Kidney epithelial cell (primary cell): ENCODE measurements at regions not wholly inside any gene's neighbourhood (a gene's known extent, or its start where the extent isn't known, plus 50 kb on each side); places are given as distances from the start of the nearest gene placed in this dataset.

Experiments used
- DNase-seq: peaks from one replicate; pipeline ENCODE4 v3.0.0-alpha.2; 2010; ENCODE audit warnings: low read depth
- H3K27me3 ChIP-seq: 2 replicates; pipeline ENCODE4 v1.6.0; 2011; ENCODE audit warnings: low read length; ENCODE audit not compliant: control insufficient read depth, insufficient read depth
- H3K36me3 ChIP-seq: 2 replicates; pipeline ENCODE4 v1.5.1; 2011; ENCODE audit warnings: low read length; ENCODE audit not compliant: control insufficient read depth, insufficient read depth
- H3K4me3 ChIP-seq: 2 replicates; pipeline ENCODE4 v1.5.1; 2011; ENCODE audit warnings: low read depth, mild to moderate bottlenecking, control low read depth, low read length
- CTCF ChIP-seq: IDR thresholded peaks from 2 replicates; pipeline ENCODE4 v1.5.1; 2011; ENCODE audit warnings: mild to moderate bottlenecking, moderate library complexity, low read length, control low read depth, inconsistent platforms; ENCODE audit not compliant: insufficient read depth, poor library complexity, severe bottlenecking

- no peak for DNase-seq
- no peak overlapping the region for H3K4me3 ChIP-seq
- no peaks in the 10 kb centered on the region for H3K36me3 ChIP-seq
- no peaks in the 10 kb centered on the region for H3K27me3 ChIP-seq
- TF ChIP-seq CTCF: no peak
These were observed 54.1 kb downstream of the IRF2BPL start for GRCh38 chr14:76974365-76974764.

- no peak for TF ChIP-seq CTCF
- no peak for DNase-seq
- Histone ChIP-seq H3K36me3 (no peaks in the 10 kb centered on the region), H3K27me3 (no peaks in the 10 kb centered on the region), H3K4me3 (no peak overlapping the region)
These were observed 57.0 kb downstream of the IRF2BPL start for GRCh38 chr14:76971549-76971948.

- Histone ChIP-seq H3K36me3 (peaks cover 1% of the 10 kb centered on the region), H3K4me3 (no peak overlapping the region), H3K27me3 (no peaks in the 10 kb centered on the region)
- no peak for TF ChIP-seq CTCF
- DNase-seq: no peak
These were observed 59.9 kb downstream of the IRF2BPL start for GRCh38 chr14:76968621-76969063.

- TF ChIP-seq CTCF: no peak
- no peaks in the 10 kb centered on the region for H3K27me3 ChIP-seq
- H3K4me3 ChIP-seq: no peak overlapping the region
- H3K36me3 ChIP-seq: peaks cover 1% of the 10 kb centered on the region
- no peak for DNase-seq
These were observed 60.7 kb downstream of the IRF2BPL start for GRCh38 chr14:76967788-76968187.

- DNase-seq: no peak
- TF ChIP-seq CTCF: no peak
- Histone ChIP-seq H3K27me3 (no peaks in the 10 kb centered on the region), H3K4me3 (no peak overlapping the region), H3K36me3 (peaks cover 1% of the 10 kb centered on the region)
These were observed 63.3 kb downstream of the IRF2BPL start for GRCh38 chr14:76965232-76965631.

- TF ChIP-seq CTCF: no peak
- Histone ChIP-seq H3K36me3 (peaks cover 1% of the 10 kb centered on the region), H3K27me3 (no peaks in the 10 kb centered on the region), H3K4me3 (no peak overlapping the region)
- no peak for DNase-seq
These were observed 63.8 kb downstream of the IRF2BPL start for GRCh38 chr14:76964695-76965094.
